H54 (cell line): ENCODE measurements at regions not wholly inside any gene's neighbourhood (a gene's known extent, or its start where the extent isn't known, plus 50 kb on each side); places are given as distances from the start of the nearest gene placed in this dataset.
"Not testable (repeated sequence)": the region's sequence is repeated elsewhere in the genome, so short reads cannot be mapped to it uniquely, and the experiment has no call there.

Experiments
- DNase-seq: peaks from one replicate; pipeline ENCODE4 v3.0.0; 2011; ENCODE audit warnings: low spot score, mixed read lengths; ENCODE audit not compliant: insufficient read length
- FAIRE-seq: peaks from 3 replicates; lab custom pipeline; 2011; peaks lifted over from hg19 to GRCh38; lab: Jason Lieb, UNC
- POLR2A ChIP-seq: IDR thresholded peaks from 2 replicates; pipeline ENCODE4 v1.6.1; 2011; ENCODE audit warnings: low read depth, mild to moderate bottlenecking, low read length

DNA sequence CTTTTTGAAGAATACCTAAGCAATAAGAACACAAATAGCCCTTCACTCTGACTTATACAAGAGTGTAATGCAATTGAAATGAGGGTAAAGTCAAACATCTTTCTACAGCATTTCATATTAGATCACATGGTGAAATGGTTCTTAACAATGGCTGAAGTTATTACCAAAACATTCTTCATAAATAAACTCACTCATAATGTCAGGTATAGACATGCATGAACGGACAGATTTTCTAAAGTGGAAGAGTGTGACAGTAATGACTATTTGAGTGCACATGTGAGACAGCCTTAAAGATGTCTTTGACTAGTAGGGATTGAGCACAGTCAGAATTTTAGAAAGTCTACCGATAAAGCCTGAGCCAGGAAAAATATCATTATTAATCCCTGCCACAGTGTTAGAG, 471.0 kb downstream of the ZPLD1 start:
- FAIRE-seq = no peak
- TF ChIP-seq POLR2A = no peak

DNA sequence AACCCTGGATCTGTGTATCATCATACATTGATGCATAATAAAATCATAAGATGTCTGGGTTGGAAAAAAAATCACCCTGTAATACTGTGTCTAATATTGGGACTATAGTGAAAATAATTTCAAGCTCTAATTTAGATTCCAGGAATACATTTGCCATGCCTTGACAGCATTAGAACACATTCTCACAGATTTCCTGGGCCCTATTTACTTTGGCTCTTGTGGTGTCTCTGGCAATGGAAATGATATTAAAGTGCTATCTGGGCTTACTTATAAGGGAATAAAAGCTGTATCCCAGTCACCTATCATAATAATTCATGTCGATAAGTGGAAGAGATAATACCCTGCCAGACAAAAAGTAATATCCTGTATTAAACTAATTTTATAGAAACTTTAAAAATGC, 472.0 kb downstream of the ZPLD1 start:
- DNase-seq (no peak), FAIRE-seq (no peak)
- TF ChIP-seq POLR2A = no peak

More for the DNA sequence above, 471.0 kb downstream of the ZPLD1 start:
- DNase-seq = no peak

DNA sequence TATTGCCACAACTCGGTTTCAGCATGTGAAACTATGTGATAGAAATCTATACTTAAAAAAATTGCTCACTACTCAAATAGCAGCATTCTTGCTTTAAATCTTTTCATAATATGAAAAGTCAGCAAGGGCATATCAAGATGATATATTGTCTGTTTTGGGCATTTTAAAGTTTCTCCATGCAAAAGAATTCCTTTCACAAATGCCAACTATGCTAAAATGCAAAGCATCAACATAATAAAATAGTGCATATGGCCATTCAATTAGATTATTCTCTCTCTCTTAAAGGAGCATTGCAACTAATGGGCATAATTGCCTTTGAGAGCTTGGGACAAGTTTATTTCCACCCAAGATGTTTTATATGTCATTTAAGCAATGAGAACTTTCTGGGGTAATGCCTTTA, 475.1 kb downstream of the ZPLD1 start:
- no peak for DNase-seq
- TF ChIP-seq POLR2A = no peak
- FAIRE-seq = no peak

DNA sequence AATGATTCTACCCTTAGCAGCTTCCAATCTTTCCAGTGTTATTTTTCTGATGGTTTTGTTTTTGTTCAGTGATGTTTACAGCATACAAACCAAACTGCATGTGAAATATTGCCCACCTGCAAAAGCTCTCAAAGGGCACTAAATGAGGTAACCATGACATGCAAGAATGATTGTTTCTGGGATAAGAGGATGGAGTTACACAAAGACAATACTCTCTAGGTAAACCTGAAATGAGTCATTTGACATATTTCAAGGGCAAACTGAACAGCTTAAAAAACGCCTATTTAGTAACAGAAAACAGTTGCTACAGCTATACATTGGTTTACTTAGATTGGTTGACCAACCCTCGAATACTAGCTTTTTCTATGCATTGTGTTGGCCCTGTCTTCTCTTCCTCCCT, 481.7 kb downstream of the ZPLD1 start:
- FAIRE-seq (no peak), DNase-seq (no peak)
- no peak for TF ChIP-seq POLR2A

DNA sequence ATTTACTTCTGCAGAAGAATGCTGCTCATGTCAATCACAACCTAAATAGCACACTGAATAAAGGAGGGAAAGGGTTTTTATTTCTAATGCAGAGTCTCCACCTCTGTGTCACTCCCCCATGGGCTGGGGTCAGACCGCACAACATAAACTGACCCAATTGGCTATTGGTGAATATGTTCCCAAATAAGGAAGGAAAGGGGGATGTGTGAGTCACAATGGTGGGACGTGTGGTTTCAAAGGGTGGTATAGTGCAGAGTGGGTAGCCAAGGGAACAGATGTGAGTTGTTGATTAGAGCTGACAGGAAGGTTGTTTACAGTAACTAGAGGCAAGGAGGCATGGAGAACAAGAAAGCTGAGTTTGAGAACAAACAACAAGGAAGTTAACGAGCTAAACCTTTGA, 491.8 kb downstream of the ZPLD1 start:
- DNase-seq (no peak), FAIRE-seq (no peak)
- TF ChIP-seq POLR2A = no peak

DNA sequence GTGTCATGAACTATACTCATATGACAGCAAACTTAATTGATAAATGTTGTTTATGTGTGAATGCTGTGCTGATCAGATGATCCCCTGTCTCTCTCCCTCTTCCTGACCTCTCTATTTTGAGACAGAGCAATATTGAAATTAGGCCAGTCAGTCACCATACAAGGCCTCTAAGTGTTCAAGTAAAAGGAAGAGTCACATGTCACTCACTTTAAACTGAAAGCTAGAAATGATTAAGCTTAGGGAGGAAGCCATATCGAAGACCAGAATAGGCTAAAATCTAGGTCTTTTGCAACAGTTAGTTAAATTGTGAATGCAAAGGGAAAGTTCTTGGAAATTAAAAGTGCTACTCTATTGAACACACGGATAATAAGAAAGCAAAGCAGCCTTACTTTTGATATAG, 498.6 kb downstream of the ZPLD1 start:
- TF ChIP-seq POLR2A = no peak
- DNase-seq (no peak), FAIRE-seq (no peak)

DNA sequence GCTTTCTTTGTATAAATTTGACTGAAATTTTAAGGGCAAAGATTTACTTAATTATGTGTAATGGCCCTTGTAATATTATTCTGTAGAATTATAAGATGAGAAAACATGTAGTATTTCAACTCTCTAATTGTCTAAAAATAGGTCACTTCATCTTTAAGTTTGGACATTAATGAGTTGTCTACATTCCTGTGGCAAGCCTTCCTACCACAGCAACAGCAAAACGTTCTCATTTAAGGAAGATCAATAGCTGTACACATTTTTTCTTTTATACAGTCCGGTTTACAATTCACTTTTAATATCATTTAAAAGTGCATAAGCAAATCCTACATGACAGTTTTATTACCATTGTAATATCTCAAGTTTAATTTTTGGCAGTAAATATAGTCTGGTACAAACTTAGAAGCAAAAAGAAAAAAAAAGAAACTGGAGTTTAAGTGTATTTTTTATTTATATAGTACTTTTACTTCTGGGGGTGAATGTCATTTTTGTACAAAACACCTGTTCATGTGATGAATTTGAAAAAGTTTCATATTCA, 501.8 kb downstream of the ZPLD1 start:
- no peak for TF ChIP-seq POLR2A
- DNase-seq (no peak), FAIRE-seq (no peak)

DNA sequence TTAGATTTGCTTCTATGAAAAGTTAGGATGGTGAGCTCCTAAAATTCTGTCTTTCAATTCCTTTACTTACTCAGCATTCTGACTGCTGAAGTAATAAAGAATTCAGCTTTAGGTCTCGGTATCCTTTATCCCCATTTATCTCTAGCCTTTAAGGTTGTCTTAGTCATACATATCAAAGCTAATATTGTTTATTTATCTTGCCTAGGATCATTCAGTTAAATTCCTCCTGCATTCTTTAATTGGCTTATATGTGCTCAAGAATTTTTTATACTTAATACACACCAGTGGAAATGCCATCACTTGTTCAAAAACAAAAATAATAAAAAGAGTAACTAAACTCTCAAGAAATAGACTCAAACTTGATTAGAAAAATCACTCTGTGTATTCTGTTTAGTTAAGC, 507.0 kb downstream of the ZPLD1 start:
- FAIRE-seq = no peak
- no peak for TF ChIP-seq POLR2A

DNA sequence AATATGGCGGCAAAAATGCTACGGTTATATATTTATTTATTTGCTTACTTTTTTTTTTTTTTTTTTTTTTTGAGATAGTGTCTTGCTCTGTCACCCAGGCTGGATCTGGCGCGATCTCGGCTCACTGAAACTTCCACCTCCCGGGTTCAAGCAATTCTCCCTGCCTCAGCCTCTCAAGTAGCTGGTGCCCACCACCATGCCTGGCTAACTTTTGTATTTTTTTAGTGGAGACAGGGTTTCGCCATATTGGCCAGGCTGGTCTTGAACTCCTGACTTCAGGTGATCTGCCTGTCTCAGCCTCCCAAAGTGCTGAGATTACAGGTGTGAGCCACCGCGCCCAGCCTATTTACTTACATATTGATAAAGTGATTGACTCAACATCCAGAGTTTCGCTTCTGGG, 511.6 kb downstream of the ZPLD1 start:
- not testable (repeated sequence) for FAIRE-seq, DNase-seq

More for the DNA sequence above, 507.0 kb downstream of the ZPLD1 start:
- no peak for DNase-seq

DNA sequence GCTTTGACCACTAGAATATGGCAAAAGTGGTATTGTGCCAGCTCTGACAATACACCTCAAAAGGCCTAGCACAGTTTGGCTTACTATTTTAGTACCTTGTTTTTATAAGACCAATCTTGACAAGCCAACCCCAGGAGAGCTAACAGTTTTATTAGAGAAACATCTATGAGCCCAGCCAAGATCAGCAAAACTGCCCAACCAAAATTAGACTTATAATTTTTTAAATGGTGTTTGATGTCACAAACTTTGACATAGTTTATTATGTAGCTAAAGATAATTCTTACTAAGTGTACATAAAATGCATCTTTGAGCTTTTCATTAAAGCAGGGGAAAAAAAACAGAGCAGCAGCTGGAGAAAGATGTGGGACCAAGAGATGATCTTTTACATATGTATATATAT, 537.5 kb downstream of the ZPLD1 start:
- TF ChIP-seq POLR2A = no peak
- DNase-seq = no peak
- no peak for FAIRE-seq

DNA sequence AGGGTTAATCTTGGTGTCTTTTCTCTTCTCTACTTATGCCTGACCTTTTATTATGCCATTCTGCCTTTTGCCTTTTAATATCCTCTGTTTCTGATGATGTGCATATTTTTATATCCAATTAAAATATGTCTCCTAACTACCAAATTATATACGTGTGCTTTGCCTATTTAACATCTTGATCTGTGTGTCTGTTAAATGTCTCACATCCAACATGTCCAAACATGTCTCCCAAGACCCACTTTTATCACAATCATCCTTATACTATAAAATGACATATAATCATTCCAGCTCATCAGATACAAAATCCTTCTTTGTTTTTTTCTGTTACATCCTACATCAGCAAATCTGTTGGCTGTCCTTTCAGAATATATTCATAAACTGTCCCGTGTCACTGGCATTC, 539.5 kb downstream of the ZPLD1 start:
- DNase-seq = no peak
- FAIRE-seq = no peak
- TF ChIP-seq POLR2A = no peak

DNA sequence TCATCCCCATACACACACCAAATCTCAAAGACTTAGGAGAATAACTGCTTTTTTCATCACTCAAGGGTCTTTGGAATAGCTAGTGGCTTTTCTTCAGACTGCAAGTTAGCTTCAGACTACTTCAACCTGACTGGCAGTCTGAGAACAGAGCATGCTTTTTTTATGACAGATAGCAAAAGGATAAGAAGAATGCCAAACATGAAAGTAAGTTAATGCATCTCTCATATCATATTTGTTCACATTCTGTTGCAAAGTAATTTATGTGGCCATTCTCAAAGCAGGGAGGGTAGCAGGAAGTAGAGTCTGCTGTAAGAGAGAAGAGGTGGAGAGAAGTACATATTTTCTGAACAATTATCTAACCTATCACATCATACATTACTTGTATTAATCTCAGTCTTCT, 544.4 kb downstream of the ZPLD1 start:
- TF ChIP-seq POLR2A = no peak
- no peak for FAIRE-seq
- DNase-seq = no peak

DNA sequence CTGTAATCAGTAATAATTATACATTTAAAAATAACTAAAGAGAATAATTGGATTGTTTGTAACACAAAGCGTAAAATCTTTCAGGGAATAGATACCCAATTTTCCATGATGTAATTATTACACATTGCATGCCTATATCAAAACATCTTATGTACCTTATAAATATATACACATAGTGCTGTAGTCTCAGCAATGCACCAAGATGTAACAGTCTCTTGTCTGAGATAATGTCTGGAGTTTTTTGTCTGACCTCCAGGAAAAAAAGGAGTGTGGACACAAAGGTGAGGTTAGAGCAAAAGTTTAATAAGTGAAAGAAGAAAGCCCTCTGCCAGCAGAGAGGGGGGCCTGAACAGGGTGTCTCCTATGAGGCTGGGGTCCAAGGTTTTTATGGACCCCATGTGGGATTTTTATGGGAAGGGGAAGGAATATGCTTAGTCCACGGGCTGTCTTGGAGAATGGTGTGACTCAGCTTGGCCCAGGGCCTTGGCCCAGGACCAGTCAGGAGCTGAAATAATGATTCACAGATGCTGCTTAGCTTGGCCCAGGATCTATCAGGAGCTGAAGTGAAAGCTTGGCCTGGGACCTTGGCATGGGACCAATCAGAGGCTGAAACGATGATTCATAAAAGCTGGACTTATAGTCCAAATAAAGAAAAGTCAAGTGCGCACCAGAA, 545.0 kb downstream of the ZPLD1 start:
- TF ChIP-seq POLR2A = no peak
- FAIRE-seq (peak; percentile 97), DNase-seq (peak; percentile 7)

DNA sequence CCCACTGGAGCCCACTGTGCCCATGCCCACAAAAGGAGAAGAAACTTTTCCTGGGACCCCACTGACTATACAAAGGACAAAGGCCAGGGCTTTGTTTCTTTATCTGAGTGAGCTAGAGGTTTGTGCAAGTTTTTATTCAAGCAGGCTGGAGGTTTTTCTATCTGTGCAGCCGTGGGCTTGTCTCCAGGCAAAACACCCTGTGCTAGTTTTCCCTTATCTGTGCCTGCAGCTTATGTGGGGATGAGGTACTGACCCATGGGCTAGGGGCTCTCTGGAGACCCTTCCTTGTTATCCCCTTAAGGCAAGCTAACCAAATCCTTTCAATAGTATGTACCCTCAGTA, 545.5 kb downstream of the ZPLD1 start:
- no peak for FAIRE-seq
- TF ChIP-seq POLR2A = no peak
- DNase-seq = no peak

DNA sequence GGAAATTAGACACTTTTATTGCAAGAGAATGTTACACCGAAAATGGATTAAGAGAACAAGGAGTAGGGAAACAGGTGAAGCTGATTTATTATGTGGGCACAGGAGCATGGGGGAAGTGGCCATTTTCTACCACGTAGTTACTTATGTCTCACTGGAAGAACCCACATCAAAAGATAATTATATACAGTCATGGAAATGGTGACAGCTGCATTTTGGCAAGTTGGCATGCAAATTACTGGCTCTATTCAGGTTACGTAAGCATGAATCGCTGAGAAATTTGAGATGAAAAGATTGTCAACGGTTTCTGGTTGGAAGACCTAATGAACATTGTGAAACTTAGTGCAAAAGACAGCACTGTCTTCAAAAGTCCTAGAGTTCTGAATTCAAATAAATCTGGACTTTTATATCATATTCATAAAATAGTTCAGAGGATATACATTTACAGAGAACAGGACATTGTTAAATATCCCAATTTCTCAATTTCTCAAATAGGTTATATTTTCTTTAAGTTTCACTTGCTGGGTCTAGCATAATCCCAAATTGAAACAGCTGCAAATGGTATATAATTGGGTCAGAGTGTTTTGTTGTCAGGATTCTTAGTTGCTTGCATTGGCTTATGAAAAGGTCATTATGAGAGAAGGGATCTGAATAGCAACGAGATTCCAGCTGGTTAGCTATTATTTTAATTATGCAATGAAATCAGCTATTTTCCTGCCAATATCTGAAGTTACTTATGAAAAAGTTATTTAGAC, 567.8 kb downstream of the ZPLD1 start:
- TF ChIP-seq POLR2A = no peak
- no peak for DNase-seq
- no peak for FAIRE-seq
